ENCODE measurements at regions not wholly inside any gene's neighbourhood (a gene's known extent, or its start where the extent isn't known, plus 50 kb on each side); places are given as distances from the start of the nearest gene placed in this dataset.

GRCh38 chr2:121875585-121876185 is 120.2 kb downstream of the TSN start:
- Mint-ChIP-seq H3K27me3 (ENCODE audit: insufficient read depth, unreplicated experiment) (peaks cover 5% of the 10 kb centered on the region), H3K36me3 (ENCODE audit: insufficient read depth, unreplicated experiment) (no peaks in the 10 kb centered on the region), H3K4me3 (ENCODE audit: unreplicated experiment) (no peak overlapping the region), H3K4me1 (ENCODE audit: low read depth, unreplicated experiment) (no peaks in the 10 kb centered on the region), H3K27ac (ENCODE audit: unreplicated experiment) (no peak overlapping the region), H3K9me3 (ENCODE audit: unreplicated experiment) (no peaks in the 10 kb centered on the region)
- BruUV-seq (replicated peaks) = no TSS peak
- Histone ChIP-seq H3K27me3 (replicated peaks; ENCODE audit: control insufficient read depth, insufficient read depth, low read length) (no peaks in the 10 kb centered on the region), H3K36me3 (ENCODE audit: control insufficient read depth, insufficient read depth, low read length) (no peaks in the 10 kb centered on the region), H3K9me3 (no peaks in the 10 kb centered on the region), H3K4me1 (no peaks in the 10 kb centered on the region), H3K4me3 (ENCODE audit: low read depth, low read length) (no peak overlapping the region)
- ChIA-PET CTCF (no interaction called here), POLR2A (no interaction called here)
- TF ChIP-seq, protein P1, sequence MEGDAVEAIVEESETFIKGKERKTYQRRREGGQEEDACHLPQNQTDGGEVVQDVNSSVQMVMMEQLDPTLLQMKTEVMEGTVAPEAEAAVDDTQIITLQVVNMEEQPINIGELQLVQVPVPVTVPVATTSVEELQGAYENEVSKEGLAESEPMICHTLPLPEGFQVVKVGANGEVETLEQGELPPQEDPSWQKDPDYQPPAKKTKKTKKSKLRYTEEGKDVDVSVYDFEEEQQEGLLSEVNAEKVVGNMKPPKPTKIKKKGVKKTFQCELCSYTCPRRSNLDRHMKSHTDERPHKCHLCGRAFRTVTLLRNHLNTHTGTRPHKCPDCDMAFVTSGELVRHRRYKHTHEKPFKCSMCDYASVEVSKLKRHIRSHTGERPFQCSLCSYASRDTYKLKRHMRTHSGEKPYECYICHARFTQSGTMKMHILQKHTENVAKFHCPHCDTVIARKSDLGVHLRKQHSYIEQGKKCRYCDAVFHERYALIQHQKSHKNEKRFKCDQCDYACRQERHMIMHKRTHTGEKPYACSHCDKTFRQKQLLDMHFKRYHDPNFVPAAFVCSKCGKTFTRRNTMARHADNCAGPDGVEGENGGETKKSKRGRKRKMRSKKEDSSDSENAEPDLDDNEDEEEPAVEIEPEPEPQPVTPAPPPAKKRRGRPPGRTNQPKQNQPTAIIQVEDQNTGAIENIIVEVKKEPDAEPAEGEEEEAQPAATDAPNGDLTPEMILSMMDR (IDR thresholded peaks at IDR 0.05; ENCODE audit: insufficient read depth in 1 of 2, low read depth in 1 of 2, low read length in 1 of 2, severe bottlenecking in 1 of 2, unreplicated experiment in 1 of 2) = no peak
- intact Hi-C loops (cut with micrococcal nuclease; ENCODE audit: unreplicated experiment) = no loop called here
- no peak for DNase-seq

DNA sequence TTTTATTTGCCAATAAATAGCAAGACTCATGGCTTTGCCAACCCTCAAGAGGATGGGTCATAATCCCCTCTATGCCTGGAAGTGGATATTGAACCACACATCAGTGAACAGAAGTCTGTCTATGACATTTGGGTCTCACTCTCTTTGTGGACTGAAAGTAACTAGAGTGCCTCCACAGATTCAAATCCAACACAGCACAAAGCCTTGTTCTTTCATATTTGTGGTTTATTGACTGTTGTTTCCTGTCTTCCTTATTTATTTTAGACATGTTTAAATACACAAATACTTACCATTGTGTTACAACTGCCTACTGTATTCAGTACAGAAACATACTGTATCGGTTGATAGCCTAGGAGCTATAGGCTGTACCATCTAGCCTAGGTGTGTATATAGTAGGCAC is 121.9 kb downstream of the TSN start:
- Histone ChIP-seq H3K36me3 (ENCODE audit: control insufficient read depth, insufficient read depth, low read length) (no peaks in the 10 kb centered on the region), H3K4me1 (no peaks in the 10 kb centered on the region), H3K4me3 (ENCODE audit: low read depth, low read length) (no peak overlapping the region), H3K27me3 (replicated peaks; ENCODE audit: control insufficient read depth, insufficient read depth, low read length) (no peaks in the 10 kb centered on the region), H3K9me3 (no peaks in the 10 kb centered on the region)
- no peaks in the 10 kb centered on the region for H3K9me3 Mint-ChIP-seq (ENCODE audit: unreplicated experiment)
- POLR2A ChIA-PET = no interaction called here
- no peak overlapping the region for H3K27ac Mint-ChIP-seq (ENCODE audit: unreplicated experiment)
- H3K36me3 Mint-ChIP-seq (ENCODE audit: insufficient read depth, unreplicated experiment) = peaks cover 4% of the 10 kb centered on the region
- BruUV-seq (replicated peaks) = no TSS peak
- DNase-seq = no peak
- TF ChIP-seq, protein P1 (IDR thresholded peaks at IDR 0.05; ENCODE audit: insufficient read depth in 1 of 2, low read depth in 1 of 2, low read length in 1 of 2, severe bottlenecking in 1 of 2, unreplicated experiment in 1 of 2) = no peak
- H3K4me1 Mint-ChIP-seq (ENCODE audit: low read depth, unreplicated experiment) = peaks cover 10% of the 10 kb centered on the region
- no peak overlapping the region for H3K4me3 Mint-ChIP-seq (ENCODE audit: unreplicated experiment)
- H3K27me3 Mint-ChIP-seq (ENCODE audit: insufficient read depth, unreplicated experiment) = peaks cover 5% of the 10 kb centered on the region
- intact Hi-C loops (cut with micrococcal nuclease; ENCODE audit: unreplicated experiment) = no loop called here
- CTCF ChIA-PET = no interaction called here

DNA sequence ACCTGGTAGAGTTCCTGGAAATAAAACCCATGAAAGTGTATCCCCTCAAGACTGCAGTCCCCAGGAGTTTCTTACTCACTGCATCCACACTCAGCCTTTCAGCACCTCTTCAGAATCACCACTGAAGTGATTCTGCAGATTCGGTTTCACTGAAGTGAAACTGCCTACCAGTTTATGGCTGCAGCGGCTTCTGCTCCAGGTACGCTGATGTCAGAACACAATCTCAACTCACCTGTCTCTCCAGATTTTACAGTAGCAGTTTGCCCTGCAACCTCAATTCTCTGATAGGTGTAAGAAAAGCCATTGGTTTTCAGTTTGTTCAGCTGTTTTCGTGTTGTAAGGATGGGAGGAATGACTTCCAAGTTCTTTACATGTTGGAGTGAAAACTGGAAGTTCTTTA is 124.8 kb downstream of the TSN start:
- POLR2A ChIA-PET = no interaction called here
- Histone ChIP-seq H3K36me3 (ENCODE audit: control insufficient read depth, insufficient read depth, low read length) (no peaks in the 10 kb centered on the region), H3K9me3 (no peaks in the 10 kb centered on the region), H3K27me3 (replicated peaks; ENCODE audit: control insufficient read depth, insufficient read depth, low read length) (no peaks in the 10 kb centered on the region; the same call in 1 of the 2 replicates), H3K4me1 (no peaks in the 10 kb centered on the region), H3K4me3 (ENCODE audit: low read depth, low read length) (no peak overlapping the region)
- TF ChIP-seq, protein P1 (IDR thresholded peaks at IDR 0.05; ENCODE audit: insufficient read depth in 1 of 2, low read depth in 1 of 2, low read length in 1 of 2, severe bottlenecking in 1 of 2, unreplicated experiment in 1 of 2) = no peak
- no peak overlapping the region for H3K4me3 Mint-ChIP-seq (ENCODE audit: unreplicated experiment)
- no peaks in the 10 kb centered on the region for H3K9me3 Mint-ChIP-seq (ENCODE audit: unreplicated experiment)
- H3K36me3 Mint-ChIP-seq (ENCODE audit: insufficient read depth, unreplicated experiment) = peaks cover 4% of the 10 kb centered on the region
- H3K27ac Mint-ChIP-seq (ENCODE audit: unreplicated experiment) = no peak overlapping the region
- H3K4me1 Mint-ChIP-seq (ENCODE audit: low read depth, unreplicated experiment) = peaks cover 10% of the 10 kb centered on the region
- CTCF ChIA-PET = no interaction called here
- H3K27me3 Mint-ChIP-seq (ENCODE audit: insufficient read depth, unreplicated experiment) = peaks cover 6% of the 10 kb centered on the region
- DNase-seq = no peak
- intact Hi-C loops (cut with micrococcal nuclease; ENCODE audit: unreplicated experiment) = no loop called here
- no TSS peak for BruUV-seq (replicated peaks)
